ENCODE measurements at regions not wholly inside any gene's neighbourhood (a gene's known extent, or its start where the extent isn't known, plus 50 kb on each side); places are given as distances from the start of the nearest gene placed in this dataset.

DNA sequence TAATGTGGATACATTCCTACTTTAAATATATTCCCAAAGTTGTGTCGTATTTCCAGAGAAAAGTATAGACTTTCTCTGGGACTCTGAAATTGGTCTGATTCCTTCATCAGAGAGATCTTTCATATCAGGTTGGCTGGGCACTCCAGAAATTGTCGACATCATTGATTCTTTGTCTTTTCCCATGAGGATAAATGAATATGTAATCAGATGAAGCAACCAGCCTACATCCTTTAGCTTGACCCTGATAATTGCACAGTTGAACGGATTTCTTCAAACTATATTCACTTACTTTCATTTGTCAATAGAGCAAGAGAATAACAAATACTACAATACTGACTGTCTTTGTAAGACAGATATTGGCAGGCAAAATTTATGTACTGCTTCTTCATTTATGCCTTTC, 680.2 kb upstream of the LRRTM4 start:
- TF ChIP-seq, protein P1, sequence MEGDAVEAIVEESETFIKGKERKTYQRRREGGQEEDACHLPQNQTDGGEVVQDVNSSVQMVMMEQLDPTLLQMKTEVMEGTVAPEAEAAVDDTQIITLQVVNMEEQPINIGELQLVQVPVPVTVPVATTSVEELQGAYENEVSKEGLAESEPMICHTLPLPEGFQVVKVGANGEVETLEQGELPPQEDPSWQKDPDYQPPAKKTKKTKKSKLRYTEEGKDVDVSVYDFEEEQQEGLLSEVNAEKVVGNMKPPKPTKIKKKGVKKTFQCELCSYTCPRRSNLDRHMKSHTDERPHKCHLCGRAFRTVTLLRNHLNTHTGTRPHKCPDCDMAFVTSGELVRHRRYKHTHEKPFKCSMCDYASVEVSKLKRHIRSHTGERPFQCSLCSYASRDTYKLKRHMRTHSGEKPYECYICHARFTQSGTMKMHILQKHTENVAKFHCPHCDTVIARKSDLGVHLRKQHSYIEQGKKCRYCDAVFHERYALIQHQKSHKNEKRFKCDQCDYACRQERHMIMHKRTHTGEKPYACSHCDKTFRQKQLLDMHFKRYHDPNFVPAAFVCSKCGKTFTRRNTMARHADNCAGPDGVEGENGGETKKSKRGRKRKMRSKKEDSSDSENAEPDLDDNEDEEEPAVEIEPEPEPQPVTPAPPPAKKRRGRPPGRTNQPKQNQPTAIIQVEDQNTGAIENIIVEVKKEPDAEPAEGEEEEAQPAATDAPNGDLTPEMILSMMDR (IDR thresholded peaks at IDR 0.05; ENCODE audit: low read depth, low read length), result no peak
- TF ChIP-seq POLR2A (IDR thresholded peaks at IDR 0.05; ENCODE audit: extremely low read depth, insufficient read length), result no peak
- TF ChIP-seq, protein P2, sequence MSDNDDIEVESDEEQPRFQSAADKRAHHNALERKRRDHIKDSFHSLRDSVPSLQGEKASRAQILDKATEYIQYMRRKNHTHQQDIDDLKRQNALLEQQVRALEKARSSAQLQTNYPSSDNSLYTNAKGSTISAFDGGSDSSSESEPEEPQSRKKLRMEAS (IDR thresholded peaks at IDR 0.05; ENCODE audit: low read depth, low read length), result no peak

Measured in NB4 (cell line).